H1 (cell line): ENCODE measurements at regions not wholly inside any gene's neighbourhood (a gene's known extent, or its start where the extent isn't known, plus 50 kb on each side); places are given as distances from the start of the nearest gene placed in this dataset. TPM values are rescaled to one million over a fixed set of nuclear protein-coding genes. Genes with fewer than 3 reads are reported as not detected.

ENCODE experiments used
- BACH1 ChIP-seq: IDR thresholded peaks from 2 replicates; pipeline ENCODE4 v1.6.1; 2012; ENCODE audit warnings: low read length, improper control_type of control experiment
- CTCF ChIP-seq, 3 experiments: IDR thresholded peaks; 1 replicate in 2 of 3; 2 replicates in 1 of 3; pipeline versions ENCODE4 v1.5.1 to v1.6.1; 2011; ENCODE audit warnings: low read length in 3 of 3, mild to moderate bottlenecking in 3 of 3, inconsistent platforms in 2 of 3, low read depth in 1 of 3, moderate library complexity in 1 of 3; ENCODE audit not compliant: insufficient read depth in 1 of 3; ENCODE audit errors: control extremely low read depth in 1 of 3
- EP300 ChIP-seq, 2 experiments: IDR thresholded peaks; 1 replicate in 1 of 2; 2 replicates in 1 of 2; pipeline ENCODE4 v1.6.1; 2011 to 2012; ENCODE audit warnings: low read depth in 2 of 2, low read length in 2 of 2, mild to moderate bottlenecking in 2 of 2, borderline replicate concordance in 1 of 2, inconsistent platforms in 1 of 2, moderate library complexity in 1 of 2
- GABPA ChIP-seq: IDR thresholded peaks from 2 replicates; pipeline ENCODE4 v1.6.1; 2011; ENCODE audit warnings: mild to moderate bottlenecking, low read length, moderate library complexity, borderline replicate concordance; ENCODE audit not compliant: insufficient read depth
- RXRA ChIP-seq: IDR thresholded peaks from 2 replicates; pipeline ENCODE4 v1.6.1; 2011; ENCODE audit warnings: low read depth, mild to moderate bottlenecking, low read length, moderate library complexity; ENCODE audit not compliant: insufficient read depth
- small RNA-seq: library from polyadenylated mRNA; stranded (forward); fragments of <200 nt; extraction: miRNeasy Mini kit (QIAGEN cat#:217004); gene quantifications from one replicate; pipeline ENCODE3, GENCODE V24; 2013; ENCODE audit not compliant: insufficient read depth
- TF ChIP-seq, protein P1 (sequence below): IDR thresholded peaks from 2 replicates; pipeline ENCODE4 v1.6.1; 2012; ENCODE audit warnings: inconsistent platforms

- TF ChIP-seq CTCF (IDR thresholded peaks at IDR 0.05; ENCODE audit: control extremely low read depth in 1 of 3, insufficient read depth in 1 of 3, low read depth in 1 of 3, low read length in 3 of 3) (no peak), BACH1 (no peak), EP300 (IDR thresholded peaks at IDR 0.05; ENCODE audit: borderline replicate concordance in 1 of 2, low read depth in 2 of 2, low read length in 2 of 2) (no peak), RXRA (no peak), GABPA (no peak)
- TF ChIP-seq, protein P1, sequence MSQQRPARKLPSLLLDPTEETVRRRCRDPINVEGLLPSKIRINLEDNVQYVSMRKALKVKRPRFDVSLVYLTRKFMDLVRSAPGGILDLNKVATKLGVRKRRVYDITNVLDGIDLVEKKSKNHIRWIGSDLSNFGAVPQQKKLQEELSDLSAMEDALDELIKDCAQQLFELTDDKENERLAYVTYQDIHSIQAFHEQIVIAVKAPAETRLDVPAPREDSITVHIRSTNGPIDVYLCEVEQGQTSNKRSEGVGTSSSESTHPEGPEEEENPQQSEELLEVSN = peak; percentile 82
- TF ChIP-seq, all 59 proteins: peak for 2
Measured at GRCh38 chr10:32109603-32110002, 53.4 kb upstream of the KIF5B start (continued).

Small RNA genes lying in the stretch of these regions (small RNA-seq; reads per million reads assigned to genes)
- not detected for gene AL161932.1
- gene RNU7-22P = not detected
